ENCODE measurements at regions not wholly inside any gene's neighbourhood (a gene's known extent, or its start where the extent isn't known, plus 50 kb on each side); places are given as distances from the start of the nearest gene placed in this dataset.
"Not testable (repeated sequence)": the region's sequence is repeated elsewhere in the genome, so short reads cannot be mapped to it uniquely, and the experiment has no call there.

DNA sequence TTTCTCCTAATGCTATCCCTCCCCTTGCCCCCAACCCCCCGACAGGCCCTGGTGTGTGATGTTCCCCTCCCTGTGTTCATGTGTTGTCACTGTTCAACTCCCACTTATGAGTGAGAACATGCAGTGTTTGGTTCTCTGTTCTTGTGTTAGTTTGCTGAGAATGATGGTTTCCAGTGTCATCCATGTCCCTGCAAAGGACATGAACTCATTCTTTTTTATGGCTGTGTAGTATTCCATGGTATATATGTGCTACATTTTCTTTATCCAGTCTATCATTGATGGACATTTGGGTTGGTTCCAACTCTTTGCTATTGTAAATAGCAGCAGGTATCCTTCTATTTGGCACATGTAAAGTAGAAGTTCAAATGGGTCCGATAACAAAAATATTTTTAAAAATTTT is 142.3 kb downstream of the CEP120 start:
- SMC1A ChIA-PET (ENCODE audit: uncharacterized antibody, unreplicated experiment); RAD21 ChIA-PET (ENCODE audit: unreplicated experiment); ATAC-seq; H3K4me1 ChIP-seq (ENCODE audit: control insufficient read depth, insufficient read depth, low read length); CTCF ChIA-PET; H3K36me3 ChIP-seq (ENCODE audit: control insufficient read depth in 2 of 2, insufficient read depth in 2 of 2, low read length in 1 of 2); BruUV-seq (replicated peaks); H3K4me2 ChIP-seq (ENCODE audit: control insufficient read depth, insufficient read depth); H2AFZ ChIP-seq (ENCODE audit: control insufficient read depth, low read depth, low read length); FAIRE-seq; H3K27ac ChIP-seq (ENCODE audit: control insufficient read depth, insufficient read depth); DNase-seq (ENCODE audit: low read depth, low spot score); in situ Hi-C loops (cut with MboI); H4K20me1 ChIP-seq (ENCODE audit: control insufficient read depth, insufficient read depth); H3K9me3 ChIP-seq (replicated peaks; ENCODE audit: control insufficient read depth, insufficient read depth, low read length); intact Hi-C loops (cut with micrococcal nuclease; ENCODE audit: unreplicated experiment); POLR2A ChIA-PET; H3K27me3 ChIP-seq (replicated peaks in 1 of 2; ENCODE audit: control insufficient read depth in 2 of 2, insufficient read depth in 2 of 2, low read length in 1 of 2); H3K9ac ChIP-seq (ENCODE audit: control insufficient read depth, insufficient read depth, low read length); H3K4me3 ChIP-seq; H3K79me2 ChIP-seq (ENCODE audit: control insufficient read depth, insufficient read depth, low read length): not testable (repeated sequence)
- 95% methylated on average over 1 of the region's 2 CpGs for whole genome bisulfite sequencing (ENCODE audit: insufficient coverage, insufficient replicate concordance, low lambda C conversion rate, missing lambda C conversion rate)

- no peak for ATAC-seq
- no peak overlapping the region for H3K4me2 ChIP-seq (ENCODE audit: control insufficient read depth, insufficient read depth)
- no peak overlapping the region for H2AFZ ChIP-seq (ENCODE audit: control insufficient read depth, low read depth, low read length)
- no peak for DNase-seq (ENCODE audit: low read depth, low spot score)
- WGBS (ENCODE audit: insufficient coverage, insufficient replicate concordance, low lambda C conversion rate, missing lambda C conversion rate): 39% methylated on average over 3 of the region's 3 CpGs
- BruUV-seq (replicated peaks): no TSS peak
- no peaks in the 10 kb centered on the region for H3K4me1 ChIP-seq (ENCODE audit: control insufficient read depth, insufficient read depth, low read length)
- CTCF ChIA-PET: no interaction called here
- H3K27ac ChIP-seq (ENCODE audit: control insufficient read depth, insufficient read depth): no peak overlapping the region
- H3K9me3 ChIP-seq (replicated peaks; ENCODE audit: control insufficient read depth, insufficient read depth, low read length): no peaks in the 10 kb centered on the region
- H3K36me3 ChIP-seq (ENCODE audit: control insufficient read depth in 2 of 2, insufficient read depth in 2 of 2, low read length in 1 of 2): no peaks in the 10 kb centered on the region
- SMC1A ChIA-PET (ENCODE audit: uncharacterized antibody, unreplicated experiment): no interaction called here
- no peaks in the 10 kb centered on the region; the same call in 1 of the 2 replicates for H4K20me1 ChIP-seq (ENCODE audit: control insufficient read depth, insufficient read depth)
- POLR2A ChIA-PET: no interaction called here
- no peaks in the 10 kb centered on the region for H3K79me2 ChIP-seq (ENCODE audit: control insufficient read depth, insufficient read depth, low read length)
- TF ChIP-seq EP300 (IDR thresholded peaks at IDR 0.05; ENCODE audit: borderline replicate concordance in 1 of 2, control insufficient read depth in 1 of 2, low read depth in 2 of 2, low read length in 2 of 2): no peak
- no peak for FAIRE-seq
- intact Hi-C loops (cut with micrococcal nuclease; ENCODE audit: unreplicated experiment): no loop called here
- H3K27me3 ChIP-seq (replicated peaks in 1 of 2; ENCODE audit: control insufficient read depth in 2 of 2, insufficient read depth in 2 of 2, low read length in 1 of 2): no peaks in the 10 kb centered on the region; a peak in 1 of 4 replicates
- in situ Hi-C loops (cut with MboI): no loop called here
- no peak overlapping the region for H3K9ac ChIP-seq (ENCODE audit: control insufficient read depth, insufficient read depth, low read length)
- RAD21 ChIA-PET (ENCODE audit: unreplicated experiment): no interaction called here
- no peak overlapping the region for H3K4me3 ChIP-seq
These were observed 144.1 kb downstream of the CEP120 start for GRCh38 chr5:123279136-123279535.

Measured in GM12878 (cell line).